ENCODE measurements at regions not wholly inside any gene's neighbourhood (a gene's known extent, or its start where the extent isn't known, plus 50 kb on each side); places are given as distances from the start of the nearest gene placed in this dataset.

DNA sequence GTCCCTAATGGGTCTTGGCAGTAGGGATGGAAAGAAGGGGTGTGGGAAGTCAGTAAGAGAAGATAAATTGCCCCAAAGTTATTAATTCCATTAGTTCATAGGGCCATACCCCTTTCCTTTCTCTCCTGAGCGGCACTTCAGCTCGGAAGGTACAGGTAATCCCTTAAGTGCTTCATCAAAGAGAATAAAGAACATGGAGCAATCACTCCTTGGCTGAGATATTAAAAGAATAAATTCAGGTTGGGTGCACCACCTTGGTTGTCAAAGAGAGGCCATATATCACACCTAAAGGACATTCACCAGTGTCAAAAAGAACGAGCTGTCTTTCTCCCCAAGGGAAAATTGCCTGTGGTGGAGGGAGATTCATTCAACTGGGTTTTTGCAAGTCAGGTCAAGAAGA lies 87.5 kb downstream of the EDN3 start:
- Histone ChIP-seq H3K4me1 (ENCODE audit: control insufficient read depth, insufficient read depth, low read length, poor library complexity, severe bottlenecking) (peaks cover 3% of the 10 kb centered on the region), H3K27ac (ENCODE audit: low read depth, low read length, severe bottlenecking) (no peak overlapping the region), H3K9me3 (ENCODE audit: control insufficient read depth, low read length) (no peaks in the 10 kb centered on the region), H3K4me3 (ENCODE audit: extremely low read depth, insufficient read depth, low read length, poor library complexity, severe bottlenecking) (no peak overlapping the region), H3K36me3 (ENCODE audit: control insufficient read depth, insufficient read depth, low read length) (no peaks in the 10 kb centered on the region)
- WGBS, 2 experiments (ENCODE audit: insufficient coverage in 2 of 2), result 86% methylated on average over 1 of the region's 3 CpGs; no CpG with 5 or more reads in 1 of the 2 experiments

- Histone ChIP-seq H3K27ac (ENCODE audit: low read depth, low read length, severe bottlenecking) (no peak overlapping the region), H3K9me3 (ENCODE audit: control insufficient read depth, low read length) (no peaks in the 10 kb centered on the region), H3K4me3 (ENCODE audit: extremely low read depth, insufficient read depth, low read length, poor library complexity, severe bottlenecking) (no peak overlapping the region), H3K4me1 (ENCODE audit: control insufficient read depth, insufficient read depth, low read length, poor library complexity, severe bottlenecking) (peaks cover 3% of the 10 kb centered on the region), H3K36me3 (ENCODE audit: control insufficient read depth, insufficient read depth, low read length) (no peaks in the 10 kb centered on the region)
- 83 to 87% methylated on average over 4 of the region's 4 CpGs for WGBS, 2 experiments (ENCODE audit: insufficient coverage in 2 of 2)
Measured at GRCh38 chr20:59388402-59388801, 88.0 kb downstream of the EDN3 start.

- WGBS, 2 experiments (ENCODE audit: insufficient coverage in 2 of 2), result 91 to 93% methylated on average over 6 of the region's 6 CpGs
- no peak overlapping the region for H3K4me3 ChIP-seq (ENCODE audit: extremely low read depth, insufficient read depth, low read length, poor library complexity, severe bottlenecking)
Measured at GRCh38 chr20:59390437-59390836, 90.0 kb downstream of the EDN3 start.

GRCh38 chr20:59391975-59392374 lies 91.6 kb downstream of the EDN3 start:
- WGBS, 2 experiments (ENCODE audit: insufficient coverage in 2 of 2), result 91% methylated on average over 1 of the region's 1 CpG; no CpG with 5 or more reads in 1 of the 2 experiments
- H3K27ac ChIP-seq (ENCODE audit: low read depth, low read length, severe bottlenecking), result no peak overlapping the region
- H3K4me3 ChIP-seq (ENCODE audit: extremely low read depth, insufficient read depth, low read length, poor library complexity, severe bottlenecking), result no peak overlapping the region
- no peaks in the 10 kb centered on the region for H3K4me1 ChIP-seq (ENCODE audit: control insufficient read depth, insufficient read depth, low read length, poor library complexity, severe bottlenecking)
- H3K9me3 ChIP-seq (ENCODE audit: control insufficient read depth, low read length), result no peaks in the 10 kb centered on the region
- H3K36me3 ChIP-seq (ENCODE audit: control insufficient read depth, insufficient read depth, low read length), result no peaks in the 10 kb centered on the region

More at GRCh38 chr20:59390437-59390836, 90.0 kb downstream of the EDN3 start:
- no peak overlapping the region for H3K27ac ChIP-seq (ENCODE audit: low read depth, low read length, severe bottlenecking)
- no peaks in the 10 kb centered on the region for H3K36me3 ChIP-seq (ENCODE audit: control insufficient read depth, insufficient read depth, low read length)
- peaks cover 3% of the 10 kb centered on the region for H3K4me1 ChIP-seq (ENCODE audit: control insufficient read depth, insufficient read depth, low read length, poor library complexity, severe bottlenecking)
- H3K9me3 ChIP-seq (ENCODE audit: control insufficient read depth, low read length), result no peaks in the 10 kb centered on the region

- Histone ChIP-seq H3K4me1 (ENCODE audit: control insufficient read depth, insufficient read depth, low read length, poor library complexity, severe bottlenecking) (no peaks in the 10 kb centered on the region), H3K9me3 (ENCODE audit: control insufficient read depth, low read length) (no peaks in the 10 kb centered on the region), H3K27ac (ENCODE audit: low read depth, low read length, severe bottlenecking) (no peak overlapping the region), H3K4me3 (ENCODE audit: extremely low read depth, insufficient read depth, low read length, poor library complexity, severe bottlenecking) (no peak overlapping the region), H3K36me3 (ENCODE audit: control insufficient read depth, insufficient read depth, low read length) (no peaks in the 10 kb centered on the region)
- 70 to 74% methylated on average over 3 to 4 of the region's 4 CpGs for WGBS, 2 experiments (ENCODE audit: insufficient coverage in 2 of 2)
Measured at GRCh38 chr20:59392736-59393135, 92.3 kb downstream of the EDN3 start.

GRCh38 chr20:59393142-59393541 lies 92.7 kb downstream of the EDN3 start:
- Histone ChIP-seq H3K4me1 (ENCODE audit: control insufficient read depth, insufficient read depth, low read length, poor library complexity, severe bottlenecking) (no peaks in the 10 kb centered on the region), H3K9me3 (ENCODE audit: control insufficient read depth, low read length) (no peaks in the 10 kb centered on the region), H3K4me3 (ENCODE audit: extremely low read depth, insufficient read depth, low read length, poor library complexity, severe bottlenecking) (no peak overlapping the region), H3K36me3 (ENCODE audit: control insufficient read depth, insufficient read depth, low read length) (no peaks in the 10 kb centered on the region), H3K27ac (ENCODE audit: low read depth, low read length, severe bottlenecking) (no peak overlapping the region)
- 87 to 93% methylated on average over 3 of the region's 3 CpGs for WGBS, 2 experiments (ENCODE audit: insufficient coverage in 2 of 2)

DNA sequence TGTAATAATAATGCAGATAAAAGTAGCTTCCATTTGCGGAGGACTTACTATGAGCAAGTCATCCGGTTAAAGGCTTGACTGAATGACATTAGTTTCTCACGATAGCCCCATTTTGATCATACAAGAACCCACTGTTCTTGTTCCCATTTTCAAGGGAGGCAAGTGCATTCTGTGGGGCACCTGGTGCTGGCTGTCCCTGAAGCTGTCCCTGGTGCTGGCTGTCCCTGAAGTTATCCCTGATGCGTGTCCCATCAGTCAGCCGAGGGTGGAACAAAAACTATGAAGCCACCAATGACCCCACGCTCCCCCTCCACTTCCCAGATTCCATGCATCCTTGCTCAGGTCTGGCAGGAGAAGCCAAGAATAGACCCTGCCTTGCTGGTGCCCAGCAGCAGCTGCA lies 95.3 kb downstream of the EDN3 start:
- H3K4me3 ChIP-seq (ENCODE audit: extremely low read depth, insufficient read depth, low read length, poor library complexity, severe bottlenecking), result no peak overlapping the region
- WGBS, 2 experiments (ENCODE audit: insufficient coverage in 2 of 2), result 82 to 88% methylated on average over 6 of the region's 6 CpGs
- no peaks in the 10 kb centered on the region for H3K9me3 ChIP-seq (ENCODE audit: control insufficient read depth, low read length)
- peaks cover 8% of the 10 kb centered on the region for H3K4me1 ChIP-seq (ENCODE audit: control insufficient read depth, insufficient read depth, low read length, poor library complexity, severe bottlenecking)
- H3K27ac ChIP-seq (ENCODE audit: low read depth, low read length, severe bottlenecking), result no peak overlapping the region
- H3K36me3 ChIP-seq (ENCODE audit: control insufficient read depth, insufficient read depth, low read length), result no peaks in the 10 kb centered on the region

DNA sequence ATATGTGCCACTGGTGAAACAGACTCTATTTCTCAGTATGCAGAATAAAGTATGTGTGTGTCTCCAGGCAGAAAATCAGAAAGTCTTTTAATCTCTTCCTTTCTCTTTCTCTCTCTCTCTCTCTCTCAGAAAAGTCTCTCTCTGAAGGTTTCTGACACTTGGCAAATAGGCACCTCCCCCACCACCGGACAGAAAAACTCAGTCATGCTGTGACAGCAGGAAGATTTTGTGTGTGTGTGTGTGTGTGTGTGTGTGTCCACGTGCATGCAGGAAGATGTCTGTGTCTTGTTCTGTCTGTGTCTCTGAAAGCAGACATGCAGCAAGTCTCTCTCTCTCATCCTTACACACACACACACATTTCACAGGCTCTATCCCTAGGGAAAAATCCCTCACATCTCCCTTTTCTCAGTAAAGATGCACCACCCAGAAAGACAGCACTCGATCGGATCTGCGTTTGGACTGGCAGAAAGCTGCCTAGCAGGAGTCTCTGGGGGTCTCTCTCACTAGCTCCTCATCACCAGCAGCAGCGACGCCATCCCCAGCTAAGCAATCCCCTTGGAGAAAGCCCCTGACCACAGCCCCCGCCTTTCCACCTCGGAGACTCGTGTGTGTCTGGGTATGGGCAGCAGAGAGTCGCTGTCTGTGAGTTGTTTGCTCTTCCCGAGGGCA lies 98.3 kb downstream of the EDN3 start:
- WGBS, 2 experiments (ENCODE audit: insufficient coverage in 2 of 2), result 73 to 78% methylated on average over 7 to 8 of the region's 12 CpGs
- Histone ChIP-seq H3K36me3 (ENCODE audit: control insufficient read depth, insufficient read depth, low read length) (no peaks in the 10 kb centered on the region), H3K9me3 (ENCODE audit: control insufficient read depth, low read length) (no peaks in the 10 kb centered on the region), H3K4me3 (ENCODE audit: extremely low read depth, insufficient read depth, low read length, poor library complexity, severe bottlenecking) (no peak overlapping the region), H3K4me1 (ENCODE audit: control insufficient read depth, insufficient read depth, low read length, poor library complexity, severe bottlenecking) (peaks cover 10% of the 10 kb centered on the region), H3K27ac (ENCODE audit: low read depth, low read length, severe bottlenecking) (no peak overlapping the region)

DNA sequence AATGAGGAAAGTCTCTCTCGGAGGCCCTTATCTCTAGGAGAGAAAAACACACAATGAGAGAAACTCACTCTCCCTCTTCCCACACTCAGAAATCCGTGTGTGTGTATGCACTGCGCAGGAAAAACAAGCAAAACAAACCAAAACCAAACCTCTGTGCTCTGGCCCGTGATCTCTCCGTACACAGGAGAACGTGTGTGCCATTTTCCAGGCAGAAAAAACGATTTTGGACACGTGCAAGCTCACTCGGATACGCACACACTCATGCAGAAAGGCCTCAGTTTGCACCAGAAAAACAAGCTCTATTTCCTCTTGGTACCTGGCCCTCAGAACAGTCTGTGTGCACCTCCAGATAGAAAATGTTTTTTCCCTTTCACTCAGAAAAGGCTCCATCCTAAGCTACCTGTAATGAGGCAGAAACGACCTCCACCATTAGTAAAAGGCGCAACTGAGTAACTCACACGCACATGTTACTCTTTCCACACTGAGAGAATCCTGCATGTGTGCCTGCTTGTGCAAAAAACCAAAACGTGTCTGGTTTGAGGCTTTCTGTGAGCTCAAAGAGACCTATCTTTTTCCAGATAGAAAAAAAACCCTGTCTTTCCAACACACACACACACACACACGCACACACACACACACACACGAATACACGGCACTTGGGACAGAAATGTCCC lies 99.2 kb downstream of the EDN3 start:
- Histone ChIP-seq H3K36me3 (ENCODE audit: control insufficient read depth, insufficient read depth, low read length) (no peaks in the 10 kb centered on the region), H3K4me3 (ENCODE audit: extremely low read depth, insufficient read depth, low read length, poor library complexity, severe bottlenecking) (no peak overlapping the region), H3K4me1 (ENCODE audit: control insufficient read depth, insufficient read depth, low read length, poor library complexity, severe bottlenecking) (peaks cover 10% of the 10 kb centered on the region), H3K9me3 (ENCODE audit: control insufficient read depth, low read length) (no peaks in the 10 kb centered on the region), H3K27ac (ENCODE audit: low read depth, low read length, severe bottlenecking) (no peak overlapping the region)
- 81 to 86% methylated on average over 14 to 15 of the region's 17 CpGs for WGBS, 2 experiments (ENCODE audit: insufficient coverage in 2 of 2)

DNA sequence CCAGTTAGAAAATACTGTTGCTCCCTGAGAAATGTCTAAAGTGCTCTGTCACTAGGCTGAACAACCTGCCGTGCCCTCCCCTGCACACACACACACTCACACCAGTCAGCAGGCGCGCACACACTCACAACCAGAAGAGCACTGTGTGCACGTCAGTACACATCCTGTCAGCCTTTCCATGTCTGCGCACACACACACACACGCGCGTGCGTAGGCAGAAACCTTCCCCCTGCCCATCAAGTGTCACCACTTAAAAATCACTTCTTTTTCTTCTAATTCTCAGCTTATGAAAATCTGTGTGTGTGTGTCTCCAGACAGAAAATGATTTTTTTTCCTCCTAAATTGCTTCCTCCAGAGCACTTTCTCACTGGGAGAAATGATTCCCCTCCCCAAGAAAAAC lies 100.3 kb downstream of the EDN3 start:
- WGBS, 2 experiments (ENCODE audit: insufficient coverage in 2 of 2), result 86 to 89% methylated on average over 8 to 9 of the region's 9 CpGs
- H3K9me3 ChIP-seq (ENCODE audit: control insufficient read depth, low read length), result no peaks in the 10 kb centered on the region

DNA sequence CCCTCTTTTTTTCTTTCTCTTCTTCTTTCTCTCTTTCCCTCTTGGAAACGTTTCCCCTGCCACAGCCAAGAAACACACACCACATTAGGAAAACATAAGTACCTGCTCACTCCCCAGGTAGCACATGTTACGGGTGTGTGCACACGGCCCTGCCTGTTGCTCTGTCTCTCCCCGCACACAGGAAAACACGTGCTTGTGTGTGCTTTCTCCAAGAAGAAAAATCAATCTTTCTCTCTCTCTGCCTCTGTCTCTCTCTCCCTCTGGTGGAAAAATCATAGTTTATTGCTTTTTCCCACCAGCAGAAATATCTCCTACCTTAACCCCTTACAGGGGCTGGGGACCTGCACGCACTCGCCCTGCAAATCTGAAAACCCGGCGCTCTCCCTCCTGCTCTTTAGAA lies 102.3 kb downstream of the EDN3 start:
- Histone ChIP-seq H3K27ac (ENCODE audit: low read depth, low read length, severe bottlenecking) (no peak overlapping the region), H3K9me3 (ENCODE audit: control insufficient read depth, low read length) (no peaks in the 10 kb centered on the region), H3K4me1 (ENCODE audit: control insufficient read depth, insufficient read depth, low read length, poor library complexity, severe bottlenecking) (peaks cover 10% of the 10 kb centered on the region), H3K4me3 (ENCODE audit: extremely low read depth, insufficient read depth, low read length, poor library complexity, severe bottlenecking) (no peak overlapping the region), H3K36me3 (ENCODE audit: control insufficient read depth, insufficient read depth, low read length) (no peaks in the 10 kb centered on the region)
- 69 to 74% methylated on average over 9 of the region's 9 CpGs for WGBS, 2 experiments (ENCODE audit: insufficient coverage in 2 of 2)

More for the DNA sequence above, 100.3 kb downstream of the EDN3 start:
- Histone ChIP-seq H3K27ac (ENCODE audit: low read depth, low read length, severe bottlenecking) (no peak overlapping the region), H3K4me3 (ENCODE audit: extremely low read depth, insufficient read depth, low read length, poor library complexity, severe bottlenecking) (no peak overlapping the region), H3K4me1 (ENCODE audit: control insufficient read depth, insufficient read depth, low read length, poor library complexity, severe bottlenecking) (peaks cover 10% of the 10 kb centered on the region), H3K36me3 (ENCODE audit: control insufficient read depth, insufficient read depth, low read length) (no peaks in the 10 kb centered on the region)

All from mesodermal cell (in vitro differentiated cells).